ENCODE measurements at regions not wholly inside any gene's neighbourhood (a gene's known extent, or its start where the extent isn't known, plus 50 kb on each side); places are given as distances from the start of the nearest gene placed in this dataset.

DNA sequence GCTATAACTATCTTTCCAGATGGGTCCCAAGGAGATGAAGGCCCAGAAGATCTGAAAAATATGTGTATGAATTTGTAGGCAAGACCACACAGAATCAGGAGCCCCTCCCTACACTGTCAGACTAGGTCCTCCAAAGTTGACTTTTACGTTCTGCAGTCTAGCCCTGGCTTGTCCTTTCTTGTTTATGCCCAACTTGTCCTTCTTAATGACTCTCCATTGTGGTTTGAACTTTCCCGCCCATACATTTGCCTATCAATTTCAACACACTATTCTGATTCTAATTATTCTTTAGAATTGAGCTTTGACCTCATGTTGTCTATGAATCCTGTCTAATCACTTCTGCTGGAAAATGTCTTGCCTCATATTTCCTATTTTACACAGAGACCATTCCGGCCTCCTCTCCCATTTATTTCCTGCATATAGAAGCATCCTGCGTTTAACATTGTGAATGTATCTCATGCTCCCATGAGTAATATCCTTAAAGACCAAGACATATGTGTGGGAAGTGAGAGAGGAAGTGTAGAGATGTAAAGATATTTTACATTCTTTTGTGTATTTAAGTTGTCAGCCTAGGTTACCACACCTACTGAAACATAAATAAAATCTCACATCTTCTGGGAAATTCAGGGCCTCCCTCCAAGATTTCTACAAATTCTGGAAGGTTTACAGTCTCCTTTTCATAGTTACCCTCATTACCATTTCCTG is 348.3 kb downstream of the BCKDHB start:
- H3K9me3 ChIP-seq (ENCODE audit: severe bottlenecking), result no peaks in the 10 kb centered on the region
- H3K27me3 ChIP-seq (ENCODE audit: insufficient read depth, poor library complexity, severe bottlenecking), result no peaks in the 10 kb centered on the region
- TF ChIP-seq, protein P1, sequence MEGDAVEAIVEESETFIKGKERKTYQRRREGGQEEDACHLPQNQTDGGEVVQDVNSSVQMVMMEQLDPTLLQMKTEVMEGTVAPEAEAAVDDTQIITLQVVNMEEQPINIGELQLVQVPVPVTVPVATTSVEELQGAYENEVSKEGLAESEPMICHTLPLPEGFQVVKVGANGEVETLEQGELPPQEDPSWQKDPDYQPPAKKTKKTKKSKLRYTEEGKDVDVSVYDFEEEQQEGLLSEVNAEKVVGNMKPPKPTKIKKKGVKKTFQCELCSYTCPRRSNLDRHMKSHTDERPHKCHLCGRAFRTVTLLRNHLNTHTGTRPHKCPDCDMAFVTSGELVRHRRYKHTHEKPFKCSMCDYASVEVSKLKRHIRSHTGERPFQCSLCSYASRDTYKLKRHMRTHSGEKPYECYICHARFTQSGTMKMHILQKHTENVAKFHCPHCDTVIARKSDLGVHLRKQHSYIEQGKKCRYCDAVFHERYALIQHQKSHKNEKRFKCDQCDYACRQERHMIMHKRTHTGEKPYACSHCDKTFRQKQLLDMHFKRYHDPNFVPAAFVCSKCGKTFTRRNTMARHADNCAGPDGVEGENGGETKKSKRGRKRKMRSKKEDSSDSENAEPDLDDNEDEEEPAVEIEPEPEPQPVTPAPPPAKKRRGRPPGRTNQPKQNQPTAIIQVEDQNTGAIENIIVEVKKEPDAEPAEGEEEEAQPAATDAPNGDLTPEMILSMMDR (IDR thresholded peaks at IDR 0.05; ENCODE audit: poor library complexity, severe bottlenecking), result no peak
- H3K27ac ChIP-seq (ENCODE audit: poor library complexity, severe bottlenecking), result peak overlapping the region; percentile 86
- peaks cover 39% of the 10 kb centered on the region for H3K4me1 ChIP-seq (ENCODE audit: insufficient read depth, poor library complexity, severe bottlenecking)
- H3K36me3 ChIP-seq (ENCODE audit: low read depth), result no peaks in the 10 kb centered on the region
- DNase-seq (ENCODE audit: low spot score) (no peak), ATAC-seq (ENCODE audit: low read depth) (peak; percentile 50)
- H3K4me3 ChIP-seq (ENCODE audit: severe bottlenecking), result no peak overlapping the region

DNA sequence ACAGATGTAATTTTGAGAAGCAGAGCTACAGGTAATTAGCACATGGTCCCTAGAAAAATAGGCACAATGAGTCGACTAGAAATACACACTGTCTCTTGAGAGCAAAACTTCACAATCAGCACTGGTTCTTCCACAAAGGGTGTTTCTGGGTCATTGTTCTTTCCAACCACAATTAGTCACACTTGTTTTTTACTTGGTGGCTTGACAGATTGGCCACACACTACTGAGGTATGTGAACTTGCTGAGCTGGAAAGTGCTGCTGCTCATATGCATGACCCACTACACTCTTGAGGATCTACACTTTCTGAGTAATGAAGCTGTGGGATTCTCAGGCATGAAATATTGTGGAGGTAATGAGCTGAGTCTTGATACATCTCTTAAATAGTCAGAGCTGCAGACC is 347.7 kb downstream of the BCKDHB start:
- Histone ChIP-seq H3K4me3 (ENCODE audit: severe bottlenecking) (no peak overlapping the region), H3K27ac (ENCODE audit: poor library complexity, severe bottlenecking) (peak overlapping the region; percentile 86), H3K4me1 (ENCODE audit: insufficient read depth, poor library complexity, severe bottlenecking) (peaks cover 42% of the 10 kb centered on the region), H3K9me3 (ENCODE audit: severe bottlenecking) (no peaks in the 10 kb centered on the region), H3K36me3 (ENCODE audit: low read depth) (no peaks in the 10 kb centered on the region), H3K27me3 (ENCODE audit: insufficient read depth, poor library complexity, severe bottlenecking) (no peaks in the 10 kb centered on the region)
- ATAC-seq (ENCODE audit: low read depth) (peak; percentile 72), DNase-seq (ENCODE audit: low spot score) (no peak)
- TF ChIP-seq, protein P1 (IDR thresholded peaks at IDR 0.05; ENCODE audit: poor library complexity, severe bottlenecking), result no peak

DNA sequence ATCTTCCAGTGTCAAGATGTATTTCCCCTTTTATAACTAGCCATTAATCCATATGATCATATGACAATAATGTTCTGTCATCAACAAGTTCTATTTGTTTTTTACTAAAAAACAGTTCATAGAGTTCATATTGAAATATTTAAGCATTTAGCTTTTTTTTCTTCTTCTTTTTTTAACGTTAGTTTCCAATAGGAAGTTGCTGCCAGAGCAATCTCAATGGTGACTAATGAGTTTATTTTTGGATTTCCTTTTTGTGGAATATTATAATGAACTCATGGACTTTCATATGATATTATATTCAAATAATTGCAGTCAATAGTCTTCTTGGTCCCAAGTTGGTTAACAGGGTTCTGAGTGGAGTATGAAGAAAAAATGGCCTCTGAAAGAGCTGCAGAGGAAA is 343.3 kb downstream of the BCKDHB start:
- Histone ChIP-seq H3K4me1 (ENCODE audit: insufficient read depth, poor library complexity, severe bottlenecking) (peaks cover 18% of the 10 kb centered on the region), H3K4me3 (ENCODE audit: severe bottlenecking) (no peak overlapping the region), H3K27ac (ENCODE audit: poor library complexity, severe bottlenecking) (no peak overlapping the region)

DNA sequence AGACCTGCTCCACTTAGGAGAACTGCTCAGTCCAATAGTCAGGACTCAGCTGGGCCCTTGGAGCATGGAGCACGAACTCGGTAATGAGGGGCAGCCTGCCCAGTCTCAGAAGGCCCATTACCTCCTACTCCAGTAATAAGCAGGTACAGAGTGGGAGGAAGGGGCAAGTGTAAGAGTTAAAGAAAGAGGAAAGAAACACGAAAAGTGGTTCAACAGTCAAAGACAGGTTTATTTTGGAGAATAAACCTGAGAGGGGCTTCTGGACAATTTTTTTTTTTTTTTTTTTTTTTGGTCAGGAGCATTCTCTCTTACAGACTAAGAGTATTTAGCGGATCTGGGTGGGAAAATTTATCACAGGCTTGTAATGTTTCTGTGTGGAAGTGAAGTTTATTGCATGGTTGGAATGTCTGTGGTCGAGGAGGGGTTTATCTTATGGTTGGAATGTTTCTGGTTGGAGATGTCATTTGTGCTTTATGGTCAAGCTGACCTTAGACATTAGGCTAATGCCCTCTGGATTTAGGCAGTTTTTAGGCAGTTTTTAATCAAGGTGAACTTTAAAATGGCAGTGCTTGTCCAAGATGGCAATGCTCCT is 340.1 kb downstream of the BCKDHB start:
- peaks cover 6% of the 10 kb centered on the region for H3K4me1 ChIP-seq (ENCODE audit: insufficient read depth, poor library complexity, severe bottlenecking)
- no peaks in the 10 kb centered on the region for H3K36me3 ChIP-seq (ENCODE audit: low read depth)
- H3K27me3 ChIP-seq (ENCODE audit: insufficient read depth, poor library complexity, severe bottlenecking), result no peaks in the 10 kb centered on the region
- TF ChIP-seq, protein P1 (IDR thresholded peaks at IDR 0.05; ENCODE audit: poor library complexity, severe bottlenecking), result no peak
- ATAC-seq (ENCODE audit: low read depth) (no peak), DNase-seq (ENCODE audit: low spot score) (no peak)
- H3K27ac ChIP-seq (ENCODE audit: poor library complexity, severe bottlenecking), result no peak overlapping the region
- no peak overlapping the region for H3K4me3 ChIP-seq (ENCODE audit: severe bottlenecking)
- no peaks in the 10 kb centered on the region for H3K9me3 ChIP-seq (ENCODE audit: severe bottlenecking)

More for the DNA sequence above, 343.3 kb downstream of the BCKDHB start:
- no peak for DNase-seq (ENCODE audit: low spot score)
- no peaks in the 10 kb centered on the region for H3K9me3 ChIP-seq (ENCODE audit: severe bottlenecking)
- H3K36me3 ChIP-seq (ENCODE audit: low read depth), result no peaks in the 10 kb centered on the region
- H3K27me3 ChIP-seq (ENCODE audit: insufficient read depth, poor library complexity, severe bottlenecking), result no peaks in the 10 kb centered on the region
- no peak for ATAC-seq (ENCODE audit: low read depth)
- TF ChIP-seq, protein P1 (IDR thresholded peaks at IDR 0.05; ENCODE audit: poor library complexity, severe bottlenecking), result no peak

DNA sequence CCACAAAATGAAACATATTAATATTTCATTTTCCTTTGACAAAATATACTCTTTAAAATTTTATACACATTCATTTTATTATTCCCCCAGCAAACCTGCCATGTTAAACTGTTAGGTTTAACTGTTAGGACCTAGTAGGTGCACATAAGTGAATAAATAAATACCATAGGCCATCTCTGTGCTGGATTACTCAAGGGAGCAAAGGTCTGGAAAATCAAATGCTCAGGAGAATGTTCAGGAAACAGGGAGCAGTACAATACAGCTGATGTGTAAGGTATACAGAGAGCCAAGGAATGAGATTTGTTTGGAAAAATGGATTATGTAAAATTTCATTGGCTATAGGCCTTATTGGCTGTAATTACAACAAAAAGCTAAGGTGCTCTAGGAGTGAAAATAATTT is 339.3 kb downstream of the BCKDHB start:
- H3K36me3 ChIP-seq (ENCODE audit: low read depth), result no peaks in the 10 kb centered on the region
- no peak for DNase-seq (ENCODE audit: low spot score)
- peaks cover 6% of the 10 kb centered on the region for H3K4me1 ChIP-seq (ENCODE audit: insufficient read depth, poor library complexity, severe bottlenecking)
- H3K9me3 ChIP-seq (ENCODE audit: severe bottlenecking), result no peaks in the 10 kb centered on the region
- no peak overlapping the region for H3K4me3 ChIP-seq (ENCODE audit: severe bottlenecking)
- ATAC-seq (ENCODE audit: low read depth), result no peak
- no peaks in the 10 kb centered on the region for H3K27me3 ChIP-seq (ENCODE audit: insufficient read depth, poor library complexity, severe bottlenecking)
- H3K27ac ChIP-seq (ENCODE audit: poor library complexity, severe bottlenecking), result no peak overlapping the region
- TF ChIP-seq, protein P1 (IDR thresholded peaks at IDR 0.05; ENCODE audit: poor library complexity, severe bottlenecking), result no peak
